T-helper 1 cell treated with Interleukin-12 subunit alpha and Interleukin-12 subunit beta and Interleukin-4 antibody, amounts not matched to agents 30 μg/mL and 1 μg/mL, for 36 hours (primary cell): ENCODE measurements at regions not wholly inside any gene's neighbourhood (a gene's known extent, or its start where the extent isn't known, plus 50 kb on each side); places are given as distances from the start of the nearest gene placed in this dataset.

Experiments
- H3K27ac Mint-ChIP-seq: one replicate; pipeline ENCODE4 v1.8.0; 2021; ENCODE audit warnings: mild to moderate bottlenecking, mixed read lengths
- H3K27me3 Mint-ChIP-seq: one replicate; pipeline ENCODE4 v1.8.0; 2021; ENCODE audit warnings: low read depth, mixed read lengths
- H3K36me3 Mint-ChIP-seq: one replicate; pipeline ENCODE4 v1.8.0; 2021; ENCODE audit warnings: low read depth, mixed read lengths
- H3K4me1 Mint-ChIP-seq: one replicate; pipeline ENCODE4 v1.8.0; 2021; ENCODE audit warnings: low read depth, mixed read lengths
- H3K4me3 Mint-ChIP-seq: one replicate; pipeline ENCODE4 v1.8.0; 2021; ENCODE audit warnings: mild to moderate bottlenecking, moderate library complexity, mixed read lengths
- H3K9me3 Mint-ChIP-seq: one replicate; pipeline ENCODE4 v1.8.0; 2021; ENCODE audit warnings: mixed read lengths

DNA sequence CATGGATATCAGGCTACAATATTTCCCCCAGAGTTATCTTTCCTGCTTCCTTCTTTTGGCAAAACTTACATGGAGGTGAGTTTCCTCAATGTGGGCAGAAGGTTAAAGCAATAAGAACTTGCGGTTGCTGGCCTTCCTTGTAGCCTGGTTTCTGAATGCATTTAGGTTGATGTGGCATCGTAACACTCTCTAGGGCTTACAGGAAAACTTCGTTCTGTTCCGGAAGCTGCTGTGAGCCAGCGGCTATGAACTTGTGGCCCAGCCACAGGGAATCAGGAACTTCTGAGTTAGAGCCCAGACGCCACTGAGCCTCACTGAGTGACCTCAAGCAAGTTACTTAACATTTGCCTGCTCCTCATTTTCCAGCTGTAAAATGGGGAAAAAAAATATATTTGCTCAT lies 623.4 kb upstream of the ADAMTS5 start:
- no peaks in the 10 kb centered on the region for H3K36me3 Mint-ChIP-seq
- no peak overlapping the region for H3K27ac Mint-ChIP-seq
- H3K4me3 Mint-ChIP-seq: no peak overlapping the region
- H3K4me1 Mint-ChIP-seq: no peaks in the 10 kb centered on the region
- no peaks in the 10 kb centered on the region for H3K9me3 Mint-ChIP-seq
- no peaks in the 10 kb centered on the region for H3K27me3 Mint-ChIP-seq

GRCh38 chr21:27589781-27590180 lies 622.9 kb upstream of the ADAMTS5 start:
- H3K36me3 Mint-ChIP-seq: no peaks in the 10 kb centered on the region
- H3K4me1 Mint-ChIP-seq: no peaks in the 10 kb centered on the region
- no peaks in the 10 kb centered on the region for H3K9me3 Mint-ChIP-seq
- H3K27ac Mint-ChIP-seq: no peak overlapping the region
- H3K27me3 Mint-ChIP-seq: no peaks in the 10 kb centered on the region
- H3K4me3 Mint-ChIP-seq: no peak overlapping the region

GRCh38 chr21:27586986-27587385 lies 620.1 kb upstream of the ADAMTS5 start:
- no peaks in the 10 kb centered on the region for H3K4me1 Mint-ChIP-seq
- no peaks in the 10 kb centered on the region for H3K36me3 Mint-ChIP-seq
- H3K27ac Mint-ChIP-seq: no peak overlapping the region
- H3K9me3 Mint-ChIP-seq: no peaks in the 10 kb centered on the region
- no peak overlapping the region for H3K4me3 Mint-ChIP-seq
- no peaks in the 10 kb centered on the region for H3K27me3 Mint-ChIP-seq

DNA sequence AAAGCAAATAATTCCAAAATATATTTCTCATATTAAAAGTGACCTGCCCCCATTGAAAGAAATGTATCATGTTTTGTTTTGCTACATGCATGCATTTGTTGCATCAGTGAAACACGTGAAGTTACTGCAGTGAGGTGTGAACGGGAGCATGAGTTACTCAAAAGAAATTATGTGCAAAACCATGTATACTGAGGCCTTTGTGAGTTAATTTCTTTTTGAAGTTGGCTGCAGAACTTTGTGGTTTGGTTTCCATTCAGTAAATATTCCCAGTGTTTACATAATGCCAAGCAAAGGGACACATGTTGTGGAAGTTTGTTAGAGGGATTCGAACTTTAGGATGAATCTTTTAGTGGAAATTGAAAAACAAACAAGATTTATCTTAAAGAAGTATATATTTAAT lies 619.4 kb upstream of the ADAMTS5 start:
- Mint-ChIP-seq H3K9me3 (no peaks in the 10 kb centered on the region), H3K4me3 (no peak overlapping the region), H3K27ac (no peak overlapping the region), H3K27me3 (no peaks in the 10 kb centered on the region), H3K4me1 (no peaks in the 10 kb centered on the region), H3K36me3 (no peaks in the 10 kb centered on the region)

DNA sequence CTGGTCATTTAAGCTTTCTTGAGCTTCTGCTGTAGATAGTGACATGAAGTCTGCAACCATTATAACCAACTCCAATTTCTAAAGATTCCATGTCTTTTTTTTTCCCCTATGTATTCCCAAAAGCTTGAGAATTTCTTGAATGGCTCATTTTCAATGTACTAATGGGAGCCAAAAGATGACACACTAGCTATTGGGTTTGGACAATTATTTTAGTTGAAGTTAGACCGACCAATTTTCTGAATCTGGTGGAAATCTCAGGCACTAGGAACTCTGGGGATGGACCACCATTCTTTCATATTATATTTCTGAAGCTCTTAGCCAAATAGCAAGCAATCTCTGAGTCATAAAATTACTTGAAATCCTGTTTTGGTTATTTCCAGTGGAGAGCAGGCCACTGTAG lies 617.4 kb upstream of the ADAMTS5 start:
- Mint-ChIP-seq H3K4me3 (no peak overlapping the region), H3K27ac (no peak overlapping the region), H3K36me3 (no peaks in the 10 kb centered on the region), H3K4me1 (no peaks in the 10 kb centered on the region), H3K9me3 (no peaks in the 10 kb centered on the region), H3K27me3 (no peaks in the 10 kb centered on the region)

DNA sequence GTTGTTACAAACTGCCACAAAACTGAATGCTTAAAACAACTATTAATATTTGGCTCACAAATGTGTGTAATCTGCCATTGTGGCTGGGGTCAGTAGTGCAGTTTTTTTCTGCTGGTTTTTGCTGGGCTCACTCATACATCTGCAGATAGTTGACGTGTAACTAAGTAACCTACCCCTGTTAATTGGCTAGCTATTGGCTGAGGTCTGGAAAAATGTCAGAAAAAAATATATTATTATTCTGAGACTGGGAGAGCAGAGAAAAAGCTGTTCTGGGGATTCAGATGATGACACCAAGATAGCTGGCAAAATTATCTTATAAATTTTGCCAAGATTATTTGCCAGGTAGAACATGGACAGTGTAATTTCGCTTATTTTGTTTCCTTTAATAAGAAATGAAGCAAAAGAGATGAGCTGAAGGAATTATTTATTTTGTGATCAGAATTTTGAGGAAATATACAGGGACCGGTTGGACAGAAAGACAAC lies 616.1 kb upstream of the ADAMTS5 start:
- no peaks in the 10 kb centered on the region for H3K9me3 Mint-ChIP-seq
- no peaks in the 10 kb centered on the region for H3K4me1 Mint-ChIP-seq
- no peak overlapping the region for H3K4me3 Mint-ChIP-seq
- H3K36me3 Mint-ChIP-seq: no peaks in the 10 kb centered on the region
- no peak overlapping the region for H3K27ac Mint-ChIP-seq
- no peaks in the 10 kb centered on the region for H3K27me3 Mint-ChIP-seq

DNA sequence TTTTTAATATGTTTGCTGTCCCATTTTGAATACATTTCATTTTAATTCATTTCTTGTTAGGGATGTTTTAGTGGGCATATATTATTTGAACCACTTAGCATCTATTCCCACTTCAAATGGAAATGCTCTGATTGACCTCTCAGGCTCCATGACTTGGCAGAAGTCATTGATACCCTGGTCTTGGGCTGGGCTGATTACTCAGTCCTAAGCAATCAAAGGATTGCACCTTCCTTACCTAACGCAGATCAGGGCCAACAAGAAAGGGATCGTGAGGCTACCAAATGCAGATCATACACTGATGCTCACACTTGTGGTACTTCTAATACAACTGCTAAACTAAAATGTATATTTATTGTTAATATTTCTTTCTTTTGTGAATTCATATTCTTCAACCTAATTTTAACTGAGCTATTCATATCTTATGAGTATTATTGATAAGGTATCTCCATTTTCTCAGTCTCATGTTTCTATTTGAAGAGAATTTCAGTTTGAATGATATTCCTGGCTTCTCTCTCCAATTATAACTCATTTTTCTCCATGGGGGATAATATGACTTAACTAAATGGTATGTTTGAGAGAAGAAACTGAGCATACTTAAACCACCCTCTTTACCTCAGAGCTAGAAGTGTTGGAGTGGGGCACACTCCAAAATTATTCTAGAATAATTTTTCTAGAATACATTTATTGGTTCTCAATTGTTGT lies 615.5 kb upstream of the ADAMTS5 start:
- Mint-ChIP-seq H3K9me3 (no peaks in the 10 kb centered on the region), H3K4me3 (no peak overlapping the region), H3K27me3 (no peaks in the 10 kb centered on the region), H3K27ac (no peak overlapping the region), H3K36me3 (no peaks in the 10 kb centered on the region), H3K4me1 (no peaks in the 10 kb centered on the region)

GRCh38 chr21:27581168-27581567 lies 614.3 kb upstream of the ADAMTS5 start:
- H3K27me3 Mint-ChIP-seq: no peaks in the 10 kb centered on the region
- no peak overlapping the region for H3K4me3 Mint-ChIP-seq
- H3K36me3 Mint-ChIP-seq: no peaks in the 10 kb centered on the region
- H3K9me3 Mint-ChIP-seq: no peaks in the 10 kb centered on the region
- H3K4me1 Mint-ChIP-seq: no peaks in the 10 kb centered on the region
- no peak overlapping the region for H3K27ac Mint-ChIP-seq

DNA sequence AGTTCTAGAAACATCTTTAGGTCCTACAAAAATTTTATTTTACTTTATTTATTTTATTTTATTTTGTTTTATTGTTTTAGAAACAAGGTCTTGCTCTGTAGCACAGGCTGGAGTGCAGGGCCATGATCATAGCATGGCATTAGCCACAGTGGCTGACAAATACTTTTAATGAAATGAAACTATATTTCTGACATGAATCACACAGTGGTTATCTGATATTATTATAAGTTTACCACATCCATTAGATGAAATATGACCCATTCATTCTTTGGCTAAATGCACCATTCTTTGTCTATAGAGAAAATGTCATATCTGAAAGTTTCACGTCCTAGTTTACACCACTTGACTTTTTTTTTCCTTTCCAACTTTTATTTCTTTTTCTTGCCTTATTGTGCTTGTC lies 613.4 kb upstream of the ADAMTS5 start:
- H3K9me3 Mint-ChIP-seq: no peaks in the 10 kb centered on the region
- no peak overlapping the region for H3K4me3 Mint-ChIP-seq
- H3K27ac Mint-ChIP-seq: no peak overlapping the region
- H3K4me1 Mint-ChIP-seq: no peaks in the 10 kb centered on the region
- H3K36me3 Mint-ChIP-seq: no peaks in the 10 kb centered on the region
- no peaks in the 10 kb centered on the region for H3K27me3 Mint-ChIP-seq

- Mint-ChIP-seq H3K4me3 (no peak overlapping the region), H3K27me3 (no peaks in the 10 kb centered on the region), H3K4me1 (no peaks in the 10 kb centered on the region), H3K36me3 (no peaks in the 10 kb centered on the region), H3K9me3 (peaks cover 2% of the 10 kb centered on the region), H3K27ac (no peak overlapping the region)
These were observed 611.9 kb upstream of the ADAMTS5 start for GRCh38 chr21:27578741-27579265.

DNA sequence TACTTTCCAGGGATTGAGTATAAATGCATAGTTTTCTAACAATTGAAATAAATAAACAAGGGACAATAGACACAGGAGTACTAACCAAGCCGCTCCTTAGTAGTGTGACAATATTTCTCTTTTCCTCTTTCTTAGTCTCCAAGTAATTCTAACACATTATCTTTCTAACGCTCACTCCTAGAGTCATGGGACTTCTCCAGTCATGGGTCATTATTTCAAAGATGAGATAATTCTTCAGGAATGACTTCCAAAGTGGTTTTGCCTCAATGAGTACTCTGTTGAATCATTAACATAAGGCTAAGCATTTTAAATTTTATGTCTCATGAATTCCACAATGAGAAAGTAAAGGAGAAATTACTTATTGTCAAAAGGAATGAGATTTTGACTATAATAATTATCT lies 605.8 kb upstream of the ADAMTS5 start:
- Mint-ChIP-seq H3K9me3 (peaks cover 7% of the 10 kb centered on the region), H3K36me3 (no peaks in the 10 kb centered on the region), H3K4me1 (no peaks in the 10 kb centered on the region), H3K27me3 (no peaks in the 10 kb centered on the region), H3K27ac (no peak overlapping the region), H3K4me3 (no peak overlapping the region)

GRCh38 chr21:27571706-27572105 lies 604.8 kb upstream of the ADAMTS5 start:
- no peaks in the 10 kb centered on the region for H3K27me3 Mint-ChIP-seq
- no peak overlapping the region for H3K27ac Mint-ChIP-seq
- no peaks in the 10 kb centered on the region for H3K4me1 Mint-ChIP-seq
- peaks cover 7% of the 10 kb centered on the region for H3K9me3 Mint-ChIP-seq
- no peak overlapping the region for H3K4me3 Mint-ChIP-seq
- no peaks in the 10 kb centered on the region for H3K36me3 Mint-ChIP-seq

DNA sequence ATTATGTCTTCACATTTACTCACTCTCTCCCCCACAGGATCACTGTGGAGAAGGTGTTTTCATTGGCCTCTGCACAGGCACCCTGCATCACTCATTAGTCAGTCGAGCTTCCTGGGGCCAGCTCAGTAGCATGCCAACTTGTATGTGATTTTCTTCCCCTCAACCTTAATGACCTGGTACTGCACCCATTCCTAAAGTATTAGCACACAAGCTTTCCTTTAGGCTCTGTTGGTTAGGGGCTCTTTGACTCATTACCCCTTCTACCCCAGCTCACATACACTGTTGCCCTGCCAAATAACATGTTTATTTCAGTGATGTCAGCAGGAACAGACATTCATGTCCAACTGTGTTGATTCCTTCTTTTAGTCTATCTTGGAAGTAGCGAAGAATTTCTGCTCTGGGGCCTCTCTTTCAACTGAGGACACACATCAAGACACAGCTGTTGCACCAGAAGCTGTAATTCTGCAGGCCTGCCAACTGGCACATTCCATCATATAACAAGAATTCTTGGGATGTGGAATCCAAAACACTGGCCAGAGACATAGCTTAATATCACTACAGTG lies 603.5 kb upstream of the ADAMTS5 start:
- Mint-ChIP-seq H3K4me1 (no peaks in the 10 kb centered on the region), H3K27me3 (no peaks in the 10 kb centered on the region), H3K27ac (no peak overlapping the region), H3K4me3 (no peak overlapping the region), H3K9me3 (peaks cover 7% of the 10 kb centered on the region), H3K36me3 (no peaks in the 10 kb centered on the region)

- Mint-ChIP-seq H3K27ac (no peak overlapping the region), H3K27me3 (no peaks in the 10 kb centered on the region), H3K4me1 (no peaks in the 10 kb centered on the region), H3K36me3 (no peaks in the 10 kb centered on the region), H3K9me3 (peaks cover 7% of the 10 kb centered on the region), H3K4me3 (no peak overlapping the region)
These were observed 602.9 kb upstream of the ADAMTS5 start for GRCh38 chr21:27569831-27570230.

DNA sequence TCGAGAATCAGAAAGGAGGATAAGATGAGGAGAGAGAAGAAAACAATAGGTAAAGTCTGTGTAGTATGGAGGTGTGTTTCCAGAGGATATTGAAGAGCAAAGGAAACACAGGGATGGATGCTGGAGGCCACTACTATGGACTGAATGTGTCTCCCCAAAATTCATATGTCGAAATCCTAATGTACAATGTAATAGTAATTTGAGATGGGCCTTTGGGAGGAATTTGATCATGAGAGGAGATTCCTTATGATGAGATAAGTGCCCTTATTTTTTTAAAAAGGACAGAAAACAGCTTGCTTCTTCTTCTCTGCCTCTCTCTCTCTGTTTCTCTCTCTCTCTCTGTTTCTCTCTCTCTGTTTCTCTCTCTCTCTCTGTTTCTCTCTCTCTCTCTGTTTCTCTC lies 602.2 kb upstream of the ADAMTS5 start:
- Mint-ChIP-seq H3K4me1 (no peaks in the 10 kb centered on the region), H3K27me3 (no peaks in the 10 kb centered on the region), H3K4me3 (no peak overlapping the region), H3K9me3 (peaks cover 7% of the 10 kb centered on the region), H3K36me3 (no peaks in the 10 kb centered on the region), H3K27ac (no peak overlapping the region)
